GM12875 (cell line): ENCODE measurements at regions not wholly inside any gene's neighbourhood (a gene's known extent, or its start where the extent isn't known, plus 50 kb on each side); places are given as distances from the start of the nearest gene placed in this dataset.

Experiments used
- H3K4me3 ChIP-seq: one replicate; pipeline ENCODE4 v1.5.1; 2011; ENCODE audit warnings: low read depth, low read length, control low read depth
- CTCF ChIP-seq: IDR thresholded peaks from 2 replicates; pipeline ENCODE4 v1.5.1; 2011; ENCODE audit warnings: low read depth, mild to moderate bottlenecking, control low read depth, inconsistent platforms, low read length, moderate library complexity, borderline replicate concordance; ENCODE audit not compliant: insufficient read depth

DNA sequence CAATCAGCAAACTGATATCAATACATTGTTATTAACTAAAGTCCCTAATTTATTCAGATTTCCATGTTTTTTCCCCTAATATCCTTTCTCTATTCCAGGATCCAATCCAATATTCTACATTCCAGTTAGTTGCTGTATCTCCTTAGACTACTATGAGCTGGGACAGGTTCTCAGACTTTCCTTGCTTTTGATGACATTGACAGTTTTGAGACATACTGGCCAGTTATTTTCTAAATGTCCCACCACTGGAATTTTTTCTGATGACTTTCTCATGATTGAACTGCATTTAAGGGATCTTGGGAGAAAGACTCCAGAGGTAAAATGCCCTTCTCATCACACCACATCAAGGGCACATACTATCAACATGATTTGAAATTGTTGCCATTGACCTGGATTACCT lies 177.1 kb upstream of the MAF start:
- TF ChIP-seq CTCF: no peak
- no peak overlapping the region for H3K4me3 ChIP-seq

DNA sequence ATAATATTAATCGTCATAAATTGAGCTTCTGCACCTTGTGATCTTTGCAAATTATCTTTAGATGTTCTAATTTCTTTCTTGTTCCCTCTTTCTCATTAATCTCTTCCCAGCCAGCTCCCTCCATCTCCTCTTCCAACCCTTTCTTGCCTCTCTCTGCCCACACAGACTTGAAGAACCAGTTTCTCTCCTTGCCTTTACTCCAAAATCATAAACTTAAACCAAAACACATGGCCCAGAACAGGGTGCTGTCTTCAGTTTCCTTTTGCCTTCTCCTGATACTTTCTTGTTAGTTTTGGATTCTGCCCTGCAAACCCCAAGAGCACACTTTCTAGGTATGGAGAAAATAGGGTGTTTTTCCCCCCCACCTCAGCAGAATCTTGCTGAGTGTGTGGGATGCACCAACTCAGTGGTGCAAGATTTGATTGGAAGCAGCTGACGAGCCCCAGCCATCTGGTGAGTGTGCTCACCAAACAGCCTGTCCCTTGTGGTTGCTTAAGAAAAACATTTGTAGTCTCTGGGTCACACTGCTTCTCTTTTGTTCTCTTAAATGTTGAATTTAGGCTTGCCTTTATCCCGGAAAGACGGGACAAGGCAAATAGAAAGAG lies 175.8 kb upstream of the MAF start:
- H3K4me3 ChIP-seq: no peak overlapping the region
- no peak for TF ChIP-seq CTCF

DNA sequence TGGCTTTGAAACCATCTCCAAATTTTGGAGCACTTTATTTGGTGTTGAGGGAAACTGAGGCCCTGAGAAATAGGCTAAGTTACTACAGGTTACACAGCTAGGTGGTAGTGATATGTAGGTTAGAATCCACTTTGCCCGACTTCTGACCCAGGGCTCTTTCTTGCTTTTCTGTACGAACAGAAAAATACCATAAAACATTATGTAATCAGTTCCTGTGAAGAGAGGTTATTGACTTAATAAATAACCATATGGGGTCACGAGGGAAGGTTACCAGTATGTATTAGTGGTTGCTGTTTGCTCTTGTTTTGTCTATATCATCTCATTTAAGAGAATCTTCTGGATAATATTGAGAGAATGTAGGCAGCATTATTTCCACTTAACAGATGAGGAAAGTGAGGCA lies 172.2 kb upstream of the MAF start:
- H3K4me3 ChIP-seq: no peak overlapping the region
- no peak for TF ChIP-seq CTCF

DNA sequence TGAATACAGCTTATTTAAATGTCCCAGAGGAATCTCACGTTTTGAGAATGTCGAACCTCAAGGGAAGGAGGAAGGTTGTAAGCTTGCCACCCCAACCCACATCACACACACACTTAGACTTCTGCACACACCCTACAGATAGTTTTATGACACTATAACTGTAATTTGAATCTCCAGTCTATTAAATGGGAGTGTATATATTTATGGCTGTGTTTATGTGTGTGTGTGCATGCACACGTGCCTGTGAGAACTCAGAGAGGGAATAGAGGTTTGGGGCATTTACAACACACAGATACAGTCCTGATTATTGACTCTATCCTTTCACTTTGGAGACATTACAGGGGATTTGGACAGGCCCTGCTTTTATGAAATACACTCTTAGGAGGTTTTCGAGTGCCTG lies 171.5 kb upstream of the MAF start:
- no peak overlapping the region for H3K4me3 ChIP-seq
- no peak for TF ChIP-seq CTCF

- H3K4me3 ChIP-seq: peak overlapping the region; percentile 63
- TF ChIP-seq CTCF: no peak
Observed at GRCh38 chr16:79770244-79771064, 169.9 kb upstream of the MAF start.

- TF ChIP-seq CTCF: no peak
- H3K4me3 ChIP-seq: peak overlapping the region; percentile 63
Observed at GRCh38 chr16:79769928-79770243, 169.3 kb upstream of the MAF start.

GRCh38 chr16:79769270-79769927 lies 168.9 kb upstream of the MAF start:
- no peak overlapping the region for H3K4me3 ChIP-seq
- no peak for TF ChIP-seq CTCF
